WERI-Rb-1 (cell line): ENCODE measurements at regions not wholly inside any gene's neighbourhood (a gene's known extent, or its start where the extent isn't known, plus 50 kb on each side); places are given as distances from the start of the nearest gene placed in this dataset.

ENCODE experiments used
- DNase-seq: peaks from one replicate; pipeline ENCODE4 v3.0.0-alpha.2; 2020
- H3K27ac ChIP-seq: fragments of 250-450 bp; sonication (Bioruptor Pico); 2 replicates; pipeline ENCODE4 v1.5.1; 2020; ENCODE audit warnings: mild to moderate bottlenecking, moderate library complexity
- H3K27me3 ChIP-seq: fragments of 250-450 bp; sonication (Bioruptor Pico); 2 replicates; pipeline ENCODE4 v1.5.1; 2021; ENCODE audit warnings: mild to moderate bottlenecking, low read depth, moderate library complexity; ENCODE audit not compliant: insufficient read depth, severe bottlenecking
- H3K36me3 ChIP-seq: fragments of 250-450 bp; sonication (Bioruptor Pico); 2 replicates; pipeline ENCODE4 v1.5.1; 2020; ENCODE audit warnings: mild to moderate bottlenecking, moderate library complexity
- H3K4me3 ChIP-seq: 2 replicates; pipeline ENCODE4 v1.5.1; 2011; ENCODE audit warnings: low read depth, mild to moderate bottlenecking, control low read depth, low read length
- H3K9me3 ChIP-seq: fragments of 250-450 bp; sonication (Bioruptor Pico); 2 replicates; pipeline ENCODE4 v1.5.1; 2021; ENCODE audit warnings: mild to moderate bottlenecking, moderate library complexity; ENCODE audit not compliant: severe bottlenecking
- CTCF ChIP-seq: IDR thresholded peaks from 2 replicates; pipeline ENCODE4 v1.5.1; 2011; ENCODE audit warnings: low read depth, mild to moderate bottlenecking, control low read depth, inconsistent platforms, low read length

GRCh38 chr13:81671064-81671463 lies 1330.1 kb upstream of the SPRY2 start:
- no peaks in the 10 kb centered on the region for H3K36me3 ChIP-seq

GRCh38 chr13:81670048-81670447 lies 1329.1 kb upstream of the SPRY2 start:
- Histone ChIP-seq H3K4me3 (no peak overlapping the region), H3K27ac (no peak overlapping the region), H3K9me3 (no peaks in the 10 kb centered on the region), H3K27me3 (no peaks in the 10 kb centered on the region), H3K36me3 (no peaks in the 10 kb centered on the region)
- DNase-seq, result no peak
- TF ChIP-seq CTCF, result no peak

More at GRCh38 chr13:81671064-81671463, 1330.1 kb upstream of the SPRY2 start:
- TF ChIP-seq CTCF, result no peak
- H3K4me3 ChIP-seq, result no peak overlapping the region
- H3K9me3 ChIP-seq, result no peaks in the 10 kb centered on the region
- H3K27me3 ChIP-seq, result no peaks in the 10 kb centered on the region
- H3K27ac ChIP-seq, result no peak overlapping the region
- no peak for DNase-seq

- H3K36me3 ChIP-seq, result no peaks in the 10 kb centered on the region
- H3K27ac ChIP-seq, result no peak overlapping the region
- no peak overlapping the region for H3K4me3 ChIP-seq
- no peaks in the 10 kb centered on the region for H3K27me3 ChIP-seq
- TF ChIP-seq CTCF, result no peak
- no peak for DNase-seq
- no peaks in the 10 kb centered on the region for H3K9me3 ChIP-seq
Measured at GRCh38 chr13:81664872-81665271, 1323.9 kb upstream of the SPRY2 start.

- Histone ChIP-seq H3K27me3 (no peaks in the 10 kb centered on the region), H3K4me3 (no peak overlapping the region), H3K9me3 (no peaks in the 10 kb centered on the region), H3K27ac (no peak overlapping the region), H3K36me3 (no peaks in the 10 kb centered on the region)
- DNase-seq, result no peak
- no peak for TF ChIP-seq CTCF
Measured at GRCh38 chr13:81659984-81660383, 1319.1 kb upstream of the SPRY2 start.

- Histone ChIP-seq H3K36me3 (no peaks in the 10 kb centered on the region), H3K9me3 (no peaks in the 10 kb centered on the region), H3K27ac (no peak overlapping the region), H3K4me3 (no peak overlapping the region), H3K27me3 (no peaks in the 10 kb centered on the region)
- DNase-seq, result no peak
- TF ChIP-seq CTCF, result no peak
Measured at GRCh38 chr13:81658598-81659370, 1317.9 kb upstream of the SPRY2 start.

- Histone ChIP-seq H3K27ac (no peak overlapping the region), H3K27me3 (no peaks in the 10 kb centered on the region), H3K36me3 (no peaks in the 10 kb centered on the region), H3K9me3 (no peaks in the 10 kb centered on the region), H3K4me3 (no peak overlapping the region)
- TF ChIP-seq CTCF, result peak; percentile 40; the same call in 1 of the 2 replicates
- peak; percentile 9 for DNase-seq
Measured at GRCh38 chr13:81639984-81640582, 1299.2 kb upstream of the SPRY2 start.
